AG09319 (cell line): ENCODE measurements at regions not wholly inside any gene's neighbourhood (a gene's known extent, or its start where the extent isn't known, plus 50 kb on each side); places are given as distances from the start of the nearest gene placed in this dataset.

Source experiments
- DNase-seq: peaks from one replicate; pipeline ENCODE4 v3.0.0-alpha.2; 2010; ENCODE audit warnings: low read depth; ENCODE audit errors: extremely low read depth
- CTCF ChIP-seq: IDR thresholded peaks from 2 replicates; pipeline ENCODE4 v1.5.1; 2011; ENCODE audit warnings: low read depth, mild to moderate bottlenecking, inconsistent platforms, low read length, moderate library complexity

DNA sequence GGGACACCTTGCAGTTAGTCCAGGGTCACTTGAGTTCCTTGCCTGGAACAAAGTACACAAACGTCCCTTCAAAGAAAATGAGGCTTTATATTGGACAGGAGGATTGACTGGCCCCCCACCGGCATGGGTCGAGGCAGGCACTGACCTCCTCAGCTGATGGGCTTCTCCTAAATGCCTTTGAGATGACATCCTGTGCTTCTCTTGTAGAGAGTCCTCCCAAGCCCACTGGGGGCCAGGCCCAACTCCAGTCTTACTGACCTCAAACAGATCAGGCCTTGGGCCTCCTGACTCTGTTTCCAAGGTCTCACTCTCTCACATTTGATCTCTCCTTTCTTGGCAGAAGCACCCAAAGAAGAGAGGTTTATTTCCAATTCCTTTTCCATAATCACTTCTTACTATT is 516.1 kb downstream of the MCTP2 start:
- TF ChIP-seq CTCF: no peak
- no peak for DNase-seq

GRCh38 chr15:94749811-94750617 is 518.7 kb downstream of the MCTP2 start:
- TF ChIP-seq CTCF: no peak
- no peak for DNase-seq

GRCh38 chr15:94760348-94760747 is 529.0 kb downstream of the MCTP2 start:
- no peak for TF ChIP-seq CTCF

GRCh38 chr15:94761574-94761973 is 530.2 kb downstream of the MCTP2 start:
- no peak for DNase-seq
- TF ChIP-seq CTCF: no peak

More at GRCh38 chr15:94760348-94760747, 529.0 kb downstream of the MCTP2 start:
- DNase-seq: no peak

GRCh38 chr15:94769089-94769488 is 537.7 kb downstream of the MCTP2 start:
- DNase-seq: no peak
- no peak for TF ChIP-seq CTCF

DNA sequence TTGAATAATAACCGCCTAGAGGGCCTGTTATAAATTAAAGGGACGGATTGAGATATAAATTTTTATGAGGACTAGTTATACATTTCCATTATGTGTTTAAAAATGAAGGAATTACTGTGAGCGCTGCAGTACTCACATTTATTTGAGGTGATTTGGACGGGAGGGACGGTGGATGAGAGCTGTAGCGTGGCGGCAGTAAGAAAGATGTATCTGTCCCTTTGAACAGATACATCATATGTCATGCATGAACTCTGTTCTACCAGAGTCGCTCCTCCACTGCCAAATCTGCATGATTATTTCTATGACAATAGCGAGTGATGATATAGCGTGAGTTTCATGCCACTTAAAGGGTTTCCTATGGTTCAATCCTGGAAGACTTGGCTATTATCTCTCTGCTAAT is 538.8 kb downstream of the MCTP2 start:
- no peak for DNase-seq
- TF ChIP-seq CTCF: no peak

GRCh38 chr15:94777037-94777436 is 545.7 kb downstream of the MCTP2 start:
- no peak for TF ChIP-seq CTCF
- no peak for DNase-seq
